ENCODE measurements at regions not wholly inside any gene's neighbourhood (a gene's known extent, or its start where the extent isn't known, plus 50 kb on each side); places are given as distances from the start of the nearest gene placed in this dataset.

GRCh38 chr7:25731068-25731845, 420.7 kb upstream of the NFE2L3 start:
- TF ChIP-seq CTCF (conservative IDR thresholded peaks at IDR 0.05) (no peak), EZH2 (IDR thresholded peaks at IDR 0.05; ENCODE audit: low read depth) (no peak)
